ENCODE measurements at regions not wholly inside any gene's neighbourhood (a gene's known extent, or its start where the extent isn't known, plus 50 kb on each side); places are given as distances from the start of the nearest gene placed in this dataset.
"Not testable (repeated sequence)": the region's sequence is repeated elsewhere in the genome, so short reads cannot be mapped to it uniquely, and the experiment has no call there.

DNA sequence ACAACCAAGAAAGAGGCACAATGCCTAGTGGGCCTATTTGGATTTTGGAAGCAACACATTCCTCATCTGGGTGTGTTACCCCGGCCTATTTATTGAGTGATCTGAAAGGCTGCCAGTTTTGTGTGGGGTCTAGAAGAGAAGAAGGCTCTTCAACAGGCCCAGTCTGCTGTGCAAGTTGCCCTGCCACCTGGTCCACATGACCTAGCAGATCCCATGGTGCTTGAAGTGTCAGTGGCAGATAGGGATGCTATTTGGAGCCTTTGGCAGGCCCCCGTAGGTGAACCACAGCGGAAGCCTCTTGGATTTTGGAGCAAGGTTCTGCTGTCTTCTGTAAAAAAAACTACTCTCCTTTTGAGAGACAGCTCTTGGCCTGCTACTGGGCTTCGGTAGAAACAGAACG lies 820.1 kb downstream of the TMTC2 start:
- H3K9me3 ChIP-seq = no peaks in the 10 kb centered on the region
- WGBS, 2 donors = 71 to 95% methylated on average over 4 to 5 of the region's 5 CpGs
- H3K4me1 ChIP-seq = no peaks in the 10 kb centered on the region
- DNase-seq = no peak
- no peak overlapping the region for H3K27ac ChIP-seq
- intact Hi-C loops (cut with DNase I) = no loop called here
- no peaks in the 10 kb centered on the region for H3K27me3 ChIP-seq
- TF ChIP-seq POLR2A (IDR thresholded peaks at IDR 0.05) = no peak
- TF ChIP-seq, protein P1, sequence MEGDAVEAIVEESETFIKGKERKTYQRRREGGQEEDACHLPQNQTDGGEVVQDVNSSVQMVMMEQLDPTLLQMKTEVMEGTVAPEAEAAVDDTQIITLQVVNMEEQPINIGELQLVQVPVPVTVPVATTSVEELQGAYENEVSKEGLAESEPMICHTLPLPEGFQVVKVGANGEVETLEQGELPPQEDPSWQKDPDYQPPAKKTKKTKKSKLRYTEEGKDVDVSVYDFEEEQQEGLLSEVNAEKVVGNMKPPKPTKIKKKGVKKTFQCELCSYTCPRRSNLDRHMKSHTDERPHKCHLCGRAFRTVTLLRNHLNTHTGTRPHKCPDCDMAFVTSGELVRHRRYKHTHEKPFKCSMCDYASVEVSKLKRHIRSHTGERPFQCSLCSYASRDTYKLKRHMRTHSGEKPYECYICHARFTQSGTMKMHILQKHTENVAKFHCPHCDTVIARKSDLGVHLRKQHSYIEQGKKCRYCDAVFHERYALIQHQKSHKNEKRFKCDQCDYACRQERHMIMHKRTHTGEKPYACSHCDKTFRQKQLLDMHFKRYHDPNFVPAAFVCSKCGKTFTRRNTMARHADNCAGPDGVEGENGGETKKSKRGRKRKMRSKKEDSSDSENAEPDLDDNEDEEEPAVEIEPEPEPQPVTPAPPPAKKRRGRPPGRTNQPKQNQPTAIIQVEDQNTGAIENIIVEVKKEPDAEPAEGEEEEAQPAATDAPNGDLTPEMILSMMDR (IDR thresholded peaks at IDR 0.05) = no peak
- no peaks in the 10 kb centered on the region for H3K36me3 ChIP-seq (replicated peaks in 1 of 2; ENCODE audit: insufficient read depth in 1 of 2, low read depth in 2 of 2)
- ATAC-seq = no peak
- H3K4me3 ChIP-seq = no peak overlapping the region

GRCh38 chr12:83505586-83505985 lies 818.9 kb downstream of the TMTC2 start:
- Histone ChIP-seq H3K9me3 (no peaks in the 10 kb centered on the region), H3K27me3 (no peaks in the 10 kb centered on the region), H3K4me1 (no peaks in the 10 kb centered on the region), H3K27ac (no peak overlapping the region), H3K36me3 (replicated peaks in 1 of 2; ENCODE audit: insufficient read depth in 1 of 2, low read depth in 2 of 2) (no peaks in the 10 kb centered on the region), H3K4me3 (no peak overlapping the region)
- intact Hi-C loops (cut with DNase I) = no loop called here
- WGBS, 2 donors = 38 to 64% methylated on average over 2 of the region's 2 CpGs
- TF ChIP-seq POLR2A (IDR thresholded peaks at IDR 0.05) = no peak
- TF ChIP-seq, protein P1 (IDR thresholded peaks at IDR 0.05) = no peak
- DNase-seq = no peak
- ATAC-seq = no peak

- DNase-seq; H3K36me3 ChIP-seq (replicated peaks in 1 of 2; ENCODE audit: insufficient read depth in 1 of 2, low read depth in 2 of 2); ATAC-seq; H3K27ac ChIP-seq; H3K4me1 ChIP-seq; intact Hi-C loops (cut with DNase I); H3K9me3 ChIP-seq; H3K27me3 ChIP-seq; H3K4me3 ChIP-seq: not testable (repeated sequence)
These were observed 813.2 kb downstream of the TMTC2 start for GRCh38 chr12:83499894-83500293.

DNA sequence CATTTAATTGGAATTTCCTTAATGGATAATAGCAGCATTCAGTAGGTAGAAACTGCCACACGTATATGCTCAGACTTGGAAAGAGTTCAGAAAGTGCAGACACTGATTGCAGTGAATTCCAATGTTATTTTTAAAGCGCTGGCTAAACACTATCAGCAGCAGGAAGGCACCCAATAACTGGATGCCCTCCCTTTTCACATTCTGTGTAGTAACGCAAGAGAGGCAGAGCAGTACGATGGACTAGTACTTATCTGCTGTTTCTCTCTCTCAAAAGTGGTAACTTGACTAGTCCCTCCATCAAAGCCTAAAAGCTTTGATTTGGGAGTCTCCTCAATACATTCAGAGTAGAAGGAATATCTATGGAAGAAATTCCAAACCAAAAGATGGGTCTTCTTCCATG lies 791.0 kb downstream of the TMTC2 start:
- intact Hi-C loops (cut with DNase I) = no loop called here
- ATAC-seq = no peak
- no peaks in the 10 kb centered on the region for H3K27me3 ChIP-seq
- H3K27ac ChIP-seq = no peak overlapping the region
- 22 to 30% methylated on average over 4 of the region's 4 CpGs for WGBS, 2 donors
- no peaks in the 10 kb centered on the region for H3K36me3 ChIP-seq (replicated peaks in 1 of 2; ENCODE audit: insufficient read depth in 1 of 2, low read depth in 2 of 2)
- no peak for DNase-seq
- no peak for TF ChIP-seq POLR2A (IDR thresholded peaks at IDR 0.05)
- TF ChIP-seq, protein P1 (IDR thresholded peaks at IDR 0.05) = no peak
- H3K9me3 ChIP-seq = no peaks in the 10 kb centered on the region
- no peak overlapping the region for H3K4me3 ChIP-seq
- H3K4me1 ChIP-seq = no peaks in the 10 kb centered on the region

DNA sequence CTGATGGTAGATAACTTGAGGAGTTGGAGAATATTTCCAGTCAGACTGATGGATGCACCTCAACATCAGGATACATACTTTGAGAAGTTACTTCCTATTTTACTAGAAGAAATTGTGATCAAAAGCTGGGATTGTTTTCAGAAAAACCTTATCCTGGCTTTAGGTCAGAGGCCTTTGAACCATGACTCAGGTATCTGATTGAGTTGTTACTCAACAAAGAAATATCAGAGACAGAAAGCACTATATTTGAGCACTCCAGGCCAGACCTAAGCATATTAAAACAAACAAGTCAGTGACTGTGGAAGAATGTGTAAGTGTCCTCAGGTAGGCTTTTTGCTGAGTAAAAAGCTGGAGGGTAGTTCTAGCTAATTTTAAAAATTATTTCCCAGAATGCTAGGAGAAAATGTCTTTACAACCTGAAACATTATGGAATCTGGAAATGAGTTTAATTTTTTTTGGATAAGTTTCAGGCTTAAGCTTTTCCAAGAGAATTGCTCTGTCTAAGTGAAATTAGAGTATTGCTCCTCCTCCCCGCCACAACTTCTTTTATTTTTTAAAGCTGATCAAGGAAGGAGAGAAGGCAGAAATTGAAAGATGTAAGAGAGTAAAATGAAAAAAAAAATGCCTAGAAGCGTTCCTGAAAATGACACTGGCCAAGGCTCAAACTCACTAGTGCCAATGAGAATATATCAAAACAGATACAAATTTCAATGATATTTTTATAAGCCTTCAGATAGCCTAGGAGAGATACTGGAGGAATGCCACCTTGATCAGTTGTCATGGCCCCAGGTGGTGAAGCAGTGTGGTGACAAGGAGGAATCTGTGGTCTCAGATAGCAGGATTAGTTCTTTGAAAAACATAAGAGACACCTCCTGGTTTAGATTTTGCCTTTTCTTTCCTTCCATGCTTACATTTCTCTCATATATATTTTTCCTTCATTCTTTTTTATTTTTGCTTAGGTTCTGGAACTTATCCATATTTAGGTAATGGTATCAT lies 790.3 kb downstream of the TMTC2 start:
- Histone ChIP-seq H3K27me3 (no peaks in the 10 kb centered on the region), H3K4me3 (no peak overlapping the region), H3K9me3 (no peaks in the 10 kb centered on the region), H3K27ac (no peak overlapping the region), H3K4me1 (no peaks in the 10 kb centered on the region), H3K36me3 (replicated peaks in 1 of 2; ENCODE audit: insufficient read depth in 1 of 2, low read depth in 2 of 2) (no peaks in the 10 kb centered on the region)
- intact Hi-C loops (cut with DNase I) = no loop called here
- 56 to 91% methylated on average over 2 of the region's 2 CpGs for WGBS, 2 donors
- DNase-seq (no peak), ATAC-seq (no peak)
- TF ChIP-seq POLR2A (IDR thresholded peaks at IDR 0.05) = no peak
- TF ChIP-seq, protein P1 (IDR thresholded peaks at IDR 0.05) = no peak
